Ramos (cell line): ENCODE measurements at regions not wholly inside any gene's neighbourhood (a gene's known extent, or its start where the extent isn't known, plus 50 kb on each side); places are given as distances from the start of the nearest gene placed in this dataset.

Experiments used
- in situ Hi-C: fragments of 300-500 bp; cut with MboI; formaldehyde crosslinking; loops from one replicate; pipeline ENCODE4 v1.14.3; 2022; ENCODE audit warnings: low sequenced_read_pairs; ENCODE audit not compliant: unreplicated experiment

GRCh38 chr13:80469105-80469852 lies 128.4 kb upstream of the SPRY2 start:
- in situ Hi-C loops = no loop called here

GRCh38 chr13:80465321-80465720 lies 124.4 kb upstream of the SPRY2 start:
- in situ Hi-C loops = no loop called here

GRCh38 chr13:80463673-80464352 lies 122.9 kb upstream of the SPRY2 start:
- in situ Hi-C loops = no loop called here

DNA sequence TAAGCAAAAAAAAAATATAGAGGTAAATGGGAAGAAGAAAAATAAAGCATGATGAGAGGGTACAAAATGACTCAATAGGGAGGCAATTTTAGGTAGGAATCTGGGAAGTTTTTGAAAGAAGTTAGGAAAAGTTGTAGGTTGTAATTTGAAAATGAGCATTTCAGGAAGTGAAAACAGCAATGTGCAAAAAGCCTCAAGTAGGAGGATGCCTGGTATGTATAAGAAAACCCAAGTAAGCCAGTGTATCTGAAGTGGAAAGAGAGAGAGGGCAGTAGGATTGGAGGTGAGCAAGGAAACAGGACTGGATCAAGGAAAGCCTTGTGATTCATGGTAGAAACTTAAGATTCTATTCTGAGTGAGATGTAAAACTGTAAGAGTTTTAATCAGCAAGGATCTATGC lies 121.6 kb upstream of the SPRY2 start:
- in situ Hi-C loops = no loop called here

DNA sequence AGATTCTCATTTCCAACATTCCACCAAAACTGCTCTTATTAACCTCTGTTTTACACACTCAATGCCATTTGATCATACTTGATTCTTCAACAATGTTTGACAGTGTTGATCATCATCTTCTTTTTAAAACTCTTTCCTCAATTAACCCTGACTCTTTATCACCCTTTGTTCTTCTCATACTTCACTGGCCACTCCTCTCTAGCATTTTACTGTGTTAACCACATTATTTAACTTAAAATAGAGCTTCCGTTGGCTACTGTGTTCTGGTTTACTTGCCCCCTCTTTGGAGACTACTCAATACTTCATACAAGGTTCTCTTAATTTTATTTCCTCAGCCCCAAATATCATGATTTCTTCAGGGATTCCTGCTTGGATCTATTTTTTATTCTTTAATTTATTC lies 121.1 kb upstream of the SPRY2 start:
- in situ Hi-C loops = no loop called here

- in situ Hi-C loops = no loop called here
Measured at GRCh38 chr13:80458543-80458942, 117.6 kb upstream of the SPRY2 start.

DNA sequence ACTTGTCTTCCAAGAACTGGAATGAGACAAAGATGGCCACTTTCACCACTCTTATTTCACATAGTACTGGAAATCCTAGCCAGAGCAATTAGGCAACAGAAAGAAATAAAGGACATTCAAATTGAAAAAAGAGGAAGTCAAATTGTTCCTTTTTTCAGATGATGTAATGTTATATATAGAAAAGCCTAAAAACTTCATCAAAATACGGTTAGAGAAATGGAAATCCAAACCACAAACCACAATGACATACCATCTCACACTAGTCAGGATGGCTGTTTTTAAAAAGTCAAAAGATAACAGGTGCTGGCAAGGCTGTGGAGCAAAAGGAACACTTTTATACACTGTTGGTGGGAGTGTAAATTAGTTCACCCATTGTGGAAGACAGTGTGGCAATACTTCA lies 113.3 kb upstream of the SPRY2 start:
- in situ Hi-C loops = no loop called here

DNA sequence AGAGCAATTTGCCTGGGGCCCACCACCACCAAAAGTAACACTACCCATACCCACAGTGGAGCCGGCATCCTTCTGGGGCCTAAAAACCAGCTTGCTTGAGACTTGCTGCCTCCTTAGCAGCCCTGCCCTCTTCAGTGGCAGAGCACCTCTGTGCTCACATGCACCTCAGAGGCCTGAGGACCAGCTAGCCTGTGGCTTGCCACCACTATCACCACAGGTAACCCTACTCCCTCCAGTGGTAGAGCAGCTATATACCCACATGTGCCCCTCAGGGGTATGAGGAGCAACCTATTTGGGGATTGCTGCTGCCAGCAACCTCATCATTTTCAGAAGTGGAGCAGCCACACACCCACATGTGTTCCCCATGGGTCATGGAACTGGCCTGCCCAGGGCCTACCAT lies 111.4 kb upstream of the SPRY2 start:
- in situ Hi-C loops = no loop called here

DNA sequence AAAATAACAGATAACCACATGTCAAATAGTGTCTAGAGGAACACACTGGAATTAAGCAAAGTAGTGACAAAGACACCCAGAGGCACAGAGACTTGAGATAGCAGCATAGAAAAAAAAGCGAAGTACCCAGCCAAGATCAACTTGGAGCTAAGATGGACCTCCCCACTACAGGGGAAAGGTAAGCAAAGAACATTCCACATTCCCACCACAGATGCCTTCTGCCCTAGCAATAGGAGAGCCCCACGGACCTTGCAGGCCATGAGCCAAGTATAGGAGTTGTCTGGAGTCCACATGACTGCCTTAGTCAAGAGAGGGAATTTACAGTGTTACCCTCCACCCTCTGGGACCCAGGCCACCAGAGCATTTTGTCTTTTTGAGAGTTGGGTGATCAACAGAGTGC lies 110.7 kb upstream of the SPRY2 start:
- in situ Hi-C loops = no loop called here

GRCh38 chr13:80450386-80450785 lies 109.5 kb upstream of the SPRY2 start:
- in situ Hi-C loops = no loop called here

- in situ Hi-C loops = no loop called here
Measured at GRCh38 chr13:80448725-80449124, 107.8 kb upstream of the SPRY2 start.

DNA sequence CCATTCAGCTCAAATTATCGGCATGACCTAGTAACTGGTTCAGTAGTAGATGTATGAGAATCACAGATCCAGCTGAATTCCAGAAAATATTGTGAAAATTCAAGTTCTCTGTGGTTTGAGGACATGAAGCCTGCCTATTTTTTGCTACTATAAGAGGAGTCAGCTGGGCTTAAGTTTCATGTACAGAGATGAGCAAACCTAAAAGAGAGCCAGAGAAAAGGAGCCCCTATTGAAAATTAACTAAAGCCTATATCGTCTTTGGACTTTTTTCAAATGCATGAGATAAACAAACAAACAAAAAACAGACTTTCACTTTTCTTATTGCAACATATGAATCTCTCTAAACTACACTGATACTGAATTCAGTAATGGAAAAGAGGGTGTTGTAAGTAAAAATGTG lies 106.8 kb upstream of the SPRY2 start:
- in situ Hi-C loops = no loop called here

DNA sequence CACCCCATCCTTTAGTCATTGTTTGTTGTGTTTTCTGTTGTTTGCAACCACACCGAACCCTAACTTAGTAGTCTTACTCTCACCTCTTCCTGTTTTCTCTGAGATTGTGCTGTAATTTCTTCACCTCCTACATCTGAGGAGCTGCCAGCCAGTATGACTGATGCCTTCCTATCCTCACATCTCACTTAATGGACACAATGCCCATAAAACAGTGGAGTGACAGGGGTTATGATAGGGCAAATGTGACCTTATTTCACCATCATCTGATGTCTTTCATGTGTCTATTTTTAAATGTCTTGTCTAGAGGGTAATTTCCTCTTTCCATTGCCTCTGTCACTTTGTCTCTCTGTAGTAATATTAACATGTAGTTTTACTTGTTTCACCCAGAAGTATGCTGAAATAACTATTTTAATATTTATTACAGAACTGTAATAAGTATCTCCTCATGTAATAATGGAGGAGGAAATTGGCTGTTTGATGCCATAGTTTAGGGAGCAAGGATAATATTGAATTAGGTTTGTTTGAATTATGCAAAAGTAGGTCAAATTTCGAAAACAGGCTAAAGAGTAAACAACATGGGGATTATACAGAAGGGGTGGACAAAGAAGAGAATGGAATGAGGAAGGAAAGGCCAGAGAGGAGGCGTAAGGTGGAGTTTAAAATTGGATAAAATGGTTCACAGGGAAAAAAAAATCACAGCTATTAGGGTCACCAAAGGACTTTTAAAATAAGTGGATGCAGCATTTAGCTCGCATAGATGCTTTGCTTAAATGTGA lies 103.5 kb upstream of the SPRY2 start:
- in situ Hi-C loops = no loop called here

DNA sequence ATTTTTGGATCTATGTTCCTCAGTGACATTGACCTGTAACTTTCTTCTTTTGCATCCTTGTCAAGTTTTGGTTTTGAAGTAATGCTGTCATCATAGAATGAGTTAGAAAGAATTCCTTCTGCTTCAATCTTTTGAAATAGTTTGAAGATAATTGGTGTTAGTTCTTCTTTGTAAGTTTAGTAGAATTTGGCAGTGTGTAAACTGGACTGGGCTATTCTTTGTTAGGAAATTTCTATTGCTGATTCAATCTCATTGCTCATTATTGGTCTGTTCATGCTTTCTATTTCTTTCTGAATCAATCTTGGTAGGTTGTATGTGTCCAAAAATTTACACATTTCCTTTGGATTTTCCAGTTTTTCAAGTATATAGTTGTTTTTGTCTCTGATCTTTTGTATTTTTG lies 101.7 kb upstream of the SPRY2 start:
- in situ Hi-C loops = no loop called here

- in situ Hi-C loops = no loop called here
Measured at GRCh38 chr13:80441968-80442367, 101.0 kb upstream of the SPRY2 start.

DNA sequence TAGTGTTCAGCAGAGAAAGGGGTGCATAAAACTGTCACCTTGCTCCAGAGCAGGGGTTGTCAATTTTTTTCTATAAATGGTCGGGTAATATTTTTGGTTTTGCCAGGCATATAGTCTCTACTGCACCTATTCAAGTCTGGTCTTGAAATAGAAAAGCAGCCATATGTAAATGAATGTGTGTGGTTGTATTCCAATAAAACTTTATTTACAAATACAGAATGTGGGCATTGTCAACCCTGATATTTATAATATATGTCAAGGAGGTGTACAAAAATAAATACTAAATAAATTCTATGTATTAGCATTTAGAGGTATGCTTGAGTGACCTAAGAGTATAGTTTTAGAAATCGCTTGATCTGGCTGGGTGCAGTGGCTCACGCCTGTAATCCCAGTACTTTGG lies 97.6 kb upstream of the SPRY2 start:
- in situ Hi-C loops = no loop called here

DNA sequence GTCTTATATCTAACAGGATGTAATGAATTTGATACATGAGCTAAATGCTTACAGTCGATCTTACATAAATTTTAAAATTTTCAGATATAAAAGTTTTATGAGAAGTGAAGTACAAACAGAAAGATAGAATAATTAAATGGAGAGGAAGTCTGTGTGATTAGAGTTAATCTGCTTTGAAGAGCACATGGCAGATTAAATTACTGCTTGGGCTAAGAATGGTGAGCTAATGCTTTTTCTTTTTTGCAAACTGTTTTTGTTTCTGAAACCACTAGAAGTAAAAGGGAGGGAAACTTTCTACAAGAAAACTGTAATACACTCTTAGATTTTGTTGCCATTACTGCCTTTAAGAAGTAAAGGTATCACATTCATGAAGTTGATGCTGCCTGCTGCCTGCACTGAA lies 96.3 kb upstream of the SPRY2 start:
- in situ Hi-C loops = no loop called here

GRCh38 chr13:80436571-80437169 lies 95.7 kb upstream of the SPRY2 start:
- in situ Hi-C loops = no loop called here

DNA sequence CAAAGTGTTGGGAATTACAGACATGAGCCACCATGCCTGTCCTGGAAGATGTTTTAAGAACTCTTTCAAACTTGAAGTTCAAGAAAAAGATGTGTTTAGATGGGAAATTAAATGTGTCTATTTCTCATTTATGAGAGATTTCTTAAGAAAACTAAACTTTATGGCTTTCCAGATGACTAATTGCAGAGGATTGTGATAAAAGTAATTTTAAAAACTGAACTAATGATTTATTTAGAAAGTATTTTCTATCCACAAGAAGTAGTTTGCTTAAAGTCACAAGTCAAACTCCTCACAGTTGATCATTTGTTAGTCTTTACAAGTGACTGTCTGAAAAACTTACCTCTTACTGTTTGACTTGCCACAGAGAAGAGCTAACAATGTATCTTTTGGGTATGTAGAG lies 89.6 kb upstream of the SPRY2 start:
- in situ Hi-C loops = no loop called here

DNA sequence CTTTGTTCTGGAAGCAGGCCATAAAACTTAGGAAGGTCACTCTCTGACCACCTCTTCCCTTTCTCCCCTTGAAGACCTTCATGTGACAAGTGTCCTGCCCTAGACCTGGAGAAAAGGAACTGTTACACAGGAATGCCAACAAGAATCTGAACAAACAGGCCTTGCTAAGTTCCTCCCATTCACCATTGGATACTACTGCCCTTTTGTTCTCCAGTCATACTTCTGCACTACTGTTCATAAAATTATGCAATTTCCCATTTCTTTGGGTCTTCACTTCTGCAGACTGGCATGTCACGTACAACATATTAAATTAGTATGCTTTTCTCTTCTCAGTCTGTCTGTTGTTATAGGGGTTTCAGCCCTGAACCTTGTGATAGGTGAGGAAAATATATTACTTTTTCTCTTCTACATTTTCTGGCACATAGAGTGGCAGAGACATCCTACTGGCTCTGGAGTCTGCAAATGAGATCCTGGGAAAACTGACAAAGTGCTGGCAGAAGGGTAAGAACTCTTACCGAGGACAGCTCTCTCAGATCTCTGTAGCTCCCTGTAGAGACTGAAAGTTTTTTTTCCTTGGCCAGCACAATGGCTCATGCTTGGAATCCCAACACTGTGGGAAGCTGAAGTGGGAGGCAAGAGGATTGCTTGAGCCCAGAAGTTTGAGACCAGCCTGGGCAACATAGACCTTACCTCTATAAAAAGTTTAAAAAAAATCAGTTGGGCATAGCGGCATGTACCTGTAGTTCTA lies 87.6 kb upstream of the SPRY2 start:
- in situ Hi-C loops = no loop called here
